HUES48 (cell line): ENCODE measurements at regions not wholly inside any gene's neighbourhood (a gene's known extent, or its start where the extent isn't known, plus 50 kb on each side); places are given as distances from the start of the nearest gene placed in this dataset.

ENCODE experiments used
- H3K27ac ChIP-seq: one replicate; pipeline ENCODE4 v1.7.0; 2013; ENCODE audit warnings: low read depth, low read length, inconsistent platforms
- H3K27me3 ChIP-seq: 2 replicates; pipeline ENCODE4 v1.6.1; 2013; ENCODE audit warnings: mild to moderate bottlenecking, low read length; ENCODE audit not compliant: control insufficient read depth, insufficient read depth
- H3K36me3 ChIP-seq: 2 replicates; pipeline ENCODE4 v1.6.1; 2013; ENCODE audit warnings: low read length; ENCODE audit not compliant: control insufficient read depth, insufficient read depth
- H3K4me1 ChIP-seq: 2 replicates; pipeline ENCODE4 v1.6.1; 2013; ENCODE audit warnings: mild to moderate bottlenecking, low read length; ENCODE audit not compliant: control insufficient read depth, insufficient read depth
- H3K4me3 ChIP-seq: 2 replicates; pipeline ENCODE4 v1.5.1; 2013; ENCODE audit warnings: mild to moderate bottlenecking, low read depth, low read length
- H3K9ac ChIP-seq: 2 replicates; pipeline ENCODE4 v1.6.1; 2013; ENCODE audit warnings: mild to moderate bottlenecking, low read depth, low read length, moderate library complexity
- H3K9me3 ChIP-seq: 2 replicates; pipeline ENCODE4 v1.6.1; 2013; ENCODE audit warnings: low read length; ENCODE audit not compliant: control insufficient read depth, insufficient read depth

- H3K27ac ChIP-seq: no peak overlapping the region
- no peak overlapping the region for H3K9ac ChIP-seq
- peaks cover 88% of the 10 kb centered on the region for H3K27me3 ChIP-seq
- H3K4me1 ChIP-seq: peaks cover 35% of the 10 kb centered on the region
- no peaks in the 10 kb centered on the region for H3K9me3 ChIP-seq
- no peaks in the 10 kb centered on the region for H3K36me3 ChIP-seq
- H3K4me3 ChIP-seq: no peak overlapping the region
Observed at GRCh38 chr9:129485145-129485774, 135.6 kb downstream of the C9orf50 start.

- Histone ChIP-seq H3K27me3 (peaks cover 81% of the 10 kb centered on the region), H3K4me1 (peaks cover 34% of the 10 kb centered on the region), H3K27ac (no peak overlapping the region), H3K4me3 (no peak overlapping the region), H3K9ac (no peak overlapping the region), H3K36me3 (no peaks in the 10 kb centered on the region), H3K9me3 (no peaks in the 10 kb centered on the region)
Observed at GRCh38 chr9:129484352-129485000, 136.4 kb downstream of the C9orf50 start.

GRCh38 chr9:129483415-129484351 is 137.2 kb downstream of the C9orf50 start:
- Histone ChIP-seq H3K9ac (no peak overlapping the region), H3K27ac (peak overlapping the region; percentile 78), H3K9me3 (no peaks in the 10 kb centered on the region), H3K27me3 (peaks cover 73% of the 10 kb centered on the region), H3K4me3 (peak overlapping the region; percentile 58), H3K4me1 (peaks cover 28% of the 10 kb centered on the region), H3K36me3 (no peaks in the 10 kb centered on the region)

- Histone ChIP-seq H3K27me3 (peaks cover 66% of the 10 kb centered on the region), H3K9me3 (no peaks in the 10 kb centered on the region), H3K4me3 (peak overlapping the region; percentile 58), H3K36me3 (no peaks in the 10 kb centered on the region), H3K4me1 (peaks cover 24% of the 10 kb centered on the region), H3K27ac (peak overlapping the region; percentile 78), H3K9ac (no peak overlapping the region)
Observed at GRCh38 chr9:129482521-129483414, 138.1 kb downstream of the C9orf50 start.

- peaks cover 58% of the 10 kb centered on the region for H3K27me3 ChIP-seq
- no peaks in the 10 kb centered on the region for H3K36me3 ChIP-seq
- H3K9me3 ChIP-seq: no peaks in the 10 kb centered on the region
- peaks cover 21% of the 10 kb centered on the region for H3K4me1 ChIP-seq
- no peak overlapping the region for H3K9ac ChIP-seq
- H3K4me3 ChIP-seq: peak overlapping the region; percentile 47
- H3K27ac ChIP-seq: peak overlapping the region; percentile 78
Observed at GRCh38 chr9:129481810-129482511, 138.9 kb downstream of the C9orf50 start.

- Histone ChIP-seq H3K27ac (no peak overlapping the region), H3K4me3 (0 out of 2 replicates have a peak overlapping the region, but pooled peaks have one; percentile 47), H3K9ac (no peak overlapping the region), H3K36me3 (no peaks in the 10 kb centered on the region), H3K27me3 (peaks cover 53% of the 10 kb centered on the region), H3K9me3 (no peaks in the 10 kb centered on the region), H3K4me1 (peaks cover 21% of the 10 kb centered on the region)
Observed at GRCh38 chr9:129481424-129481809, 139.5 kb downstream of the C9orf50 start.

GRCh38 chr9:129480745-129481144 is 140.2 kb downstream of the C9orf50 start:
- no peak overlapping the region for H3K27ac ChIP-seq
- no peak overlapping the region for H3K9ac ChIP-seq
- peaks cover 17% of the 10 kb centered on the region for H3K4me1 ChIP-seq
- peaks cover 46% of the 10 kb centered on the region for H3K27me3 ChIP-seq
- H3K36me3 ChIP-seq: no peaks in the 10 kb centered on the region
- no peaks in the 10 kb centered on the region for H3K9me3 ChIP-seq
- H3K4me3 ChIP-seq: no peak overlapping the region

GRCh38 chr9:129480227-129480626 is 140.7 kb downstream of the C9orf50 start:
- no peak overlapping the region for H3K27ac ChIP-seq
- H3K4me3 ChIP-seq: no peak overlapping the region
- no peak overlapping the region for H3K9ac ChIP-seq
- peaks cover 41% of the 10 kb centered on the region for H3K27me3 ChIP-seq
- H3K36me3 ChIP-seq: no peaks in the 10 kb centered on the region
- peaks cover 17% of the 10 kb centered on the region for H3K4me1 ChIP-seq
- no peaks in the 10 kb centered on the region for H3K9me3 ChIP-seq

GRCh38 chr9:129479631-129480011 is 141.3 kb downstream of the C9orf50 start:
- Histone ChIP-seq H3K27ac (peak overlapping the region; percentile 2), H3K9me3 (no peaks in the 10 kb centered on the region), H3K36me3 (no peaks in the 10 kb centered on the region), H3K4me1 (peaks cover 17% of the 10 kb centered on the region), H3K27me3 (peaks cover 37% of the 10 kb centered on the region), H3K4me3 (no peak overlapping the region), H3K9ac (no peak overlapping the region)
